ENCODE measurements at regions not wholly inside any gene's neighbourhood (a gene's known extent, or its start where the extent isn't known, plus 50 kb on each side); places are given as distances from the start of the nearest gene placed in this dataset.

DNA sequence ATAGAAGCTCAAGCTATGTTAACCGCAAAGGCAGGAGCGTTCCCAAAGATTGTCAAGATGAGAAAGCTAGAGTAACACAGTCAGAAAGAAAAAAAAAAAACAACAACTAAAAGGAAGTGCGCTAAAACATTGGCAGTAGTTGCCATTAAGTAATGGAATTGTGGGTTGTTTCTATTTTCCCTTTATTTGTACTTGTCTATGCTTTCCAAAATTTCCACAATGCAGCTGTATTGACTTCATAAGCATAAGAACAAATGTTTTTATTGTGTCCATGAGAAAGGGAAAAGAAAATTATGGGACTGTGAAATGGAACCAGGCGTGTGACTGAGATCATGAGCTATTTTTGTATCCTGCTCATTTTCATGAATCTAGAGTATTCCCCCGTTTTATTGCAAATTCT lies 153.4 kb downstream of the TMEM114 start:
- Histone ChIP-seq H3K36me3 (ENCODE audit: control insufficient read depth, insufficient read depth, low read length) (no peaks in the 10 kb centered on the region), H3K4me1 (no peaks in the 10 kb centered on the region), H3K9me3 (no peaks in the 10 kb centered on the region), H3K27me3 (replicated peaks; ENCODE audit: control insufficient read depth, insufficient read depth, low read length) (no peaks in the 10 kb centered on the region), H3K4me3 (ENCODE audit: low read depth, low read length) (no peak overlapping the region)
- TF ChIP-seq, protein P1, sequence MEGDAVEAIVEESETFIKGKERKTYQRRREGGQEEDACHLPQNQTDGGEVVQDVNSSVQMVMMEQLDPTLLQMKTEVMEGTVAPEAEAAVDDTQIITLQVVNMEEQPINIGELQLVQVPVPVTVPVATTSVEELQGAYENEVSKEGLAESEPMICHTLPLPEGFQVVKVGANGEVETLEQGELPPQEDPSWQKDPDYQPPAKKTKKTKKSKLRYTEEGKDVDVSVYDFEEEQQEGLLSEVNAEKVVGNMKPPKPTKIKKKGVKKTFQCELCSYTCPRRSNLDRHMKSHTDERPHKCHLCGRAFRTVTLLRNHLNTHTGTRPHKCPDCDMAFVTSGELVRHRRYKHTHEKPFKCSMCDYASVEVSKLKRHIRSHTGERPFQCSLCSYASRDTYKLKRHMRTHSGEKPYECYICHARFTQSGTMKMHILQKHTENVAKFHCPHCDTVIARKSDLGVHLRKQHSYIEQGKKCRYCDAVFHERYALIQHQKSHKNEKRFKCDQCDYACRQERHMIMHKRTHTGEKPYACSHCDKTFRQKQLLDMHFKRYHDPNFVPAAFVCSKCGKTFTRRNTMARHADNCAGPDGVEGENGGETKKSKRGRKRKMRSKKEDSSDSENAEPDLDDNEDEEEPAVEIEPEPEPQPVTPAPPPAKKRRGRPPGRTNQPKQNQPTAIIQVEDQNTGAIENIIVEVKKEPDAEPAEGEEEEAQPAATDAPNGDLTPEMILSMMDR (IDR thresholded peaks at IDR 0.05; ENCODE audit: insufficient read depth in 1 of 2, low read depth in 1 of 2, low read length in 1 of 2, severe bottlenecking in 1 of 2, unreplicated experiment in 1 of 2), result no peak
- CTCF ChIA-PET, result no interaction called here
- H3K27me3 Mint-ChIP-seq (ENCODE audit: insufficient read depth, unreplicated experiment), result peaks cover 14% of the 10 kb centered on the region
- no TSS peak for BruUV-seq (replicated peaks)
- H3K4me1 Mint-ChIP-seq (ENCODE audit: low read depth, unreplicated experiment), result no peaks in the 10 kb centered on the region
- H3K27ac Mint-ChIP-seq (ENCODE audit: unreplicated experiment), result no peak overlapping the region
- intact Hi-C loops (cut with micrococcal nuclease; ENCODE audit: unreplicated experiment), result no loop called here
- H3K36me3 Mint-ChIP-seq (ENCODE audit: insufficient read depth, unreplicated experiment), result no peaks in the 10 kb centered on the region
- no peak overlapping the region for H3K4me3 Mint-ChIP-seq (ENCODE audit: unreplicated experiment)
- no peak for DNase-seq
- POLR2A ChIA-PET, result no interaction called here
- no peaks in the 10 kb centered on the region for H3K9me3 Mint-ChIP-seq (ENCODE audit: unreplicated experiment)

DNA sequence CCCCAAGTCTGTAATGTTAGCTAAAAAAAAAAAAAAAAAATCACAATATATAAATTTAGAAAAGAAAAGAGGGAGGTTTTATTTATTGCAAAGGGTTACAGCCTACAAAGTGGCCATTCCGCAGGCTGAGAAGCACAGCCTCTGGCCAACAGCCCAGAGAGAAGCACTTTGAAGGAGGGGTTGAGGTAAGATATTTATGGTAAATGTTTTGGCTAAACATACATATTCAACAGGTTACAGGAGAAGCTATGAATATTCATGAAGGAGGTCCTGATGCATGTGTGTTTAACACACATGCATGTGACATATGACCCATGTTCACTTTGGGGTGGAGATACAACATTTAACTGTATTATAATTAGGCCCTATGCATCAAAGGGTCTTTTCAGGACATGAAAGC lies 158.5 kb downstream of the TMEM114 start:
- BruUV-seq (replicated peaks), result no TSS peak
- Mint-ChIP-seq H3K4me3 (ENCODE audit: unreplicated experiment) (no peak overlapping the region), H3K4me1 (ENCODE audit: low read depth, unreplicated experiment) (no peaks in the 10 kb centered on the region), H3K9me3 (ENCODE audit: unreplicated experiment) (no peaks in the 10 kb centered on the region), H3K27ac (ENCODE audit: unreplicated experiment) (no peak overlapping the region), H3K36me3 (ENCODE audit: insufficient read depth, unreplicated experiment) (no peaks in the 10 kb centered on the region), H3K27me3 (ENCODE audit: insufficient read depth, unreplicated experiment) (peaks cover 10% of the 10 kb centered on the region)
- Histone ChIP-seq H3K27me3 (replicated peaks; ENCODE audit: control insufficient read depth, insufficient read depth, low read length) (no peaks in the 10 kb centered on the region), H3K4me1 (no peaks in the 10 kb centered on the region), H3K36me3 (ENCODE audit: control insufficient read depth, insufficient read depth, low read length) (no peaks in the 10 kb centered on the region), H3K4me3 (ENCODE audit: low read depth, low read length) (no peak overlapping the region), H3K9me3 (no peaks in the 10 kb centered on the region)
- CTCF ChIA-PET, result no interaction called here
- intact Hi-C loops (cut with micrococcal nuclease; ENCODE audit: unreplicated experiment), result no loop called here
- TF ChIP-seq, protein P1 (IDR thresholded peaks at IDR 0.05; ENCODE audit: insufficient read depth in 1 of 2, low read depth in 1 of 2, low read length in 1 of 2, severe bottlenecking in 1 of 2, unreplicated experiment in 1 of 2), result no peak
- DNase-seq, result no peak
- POLR2A ChIA-PET, result no interaction called here

DNA sequence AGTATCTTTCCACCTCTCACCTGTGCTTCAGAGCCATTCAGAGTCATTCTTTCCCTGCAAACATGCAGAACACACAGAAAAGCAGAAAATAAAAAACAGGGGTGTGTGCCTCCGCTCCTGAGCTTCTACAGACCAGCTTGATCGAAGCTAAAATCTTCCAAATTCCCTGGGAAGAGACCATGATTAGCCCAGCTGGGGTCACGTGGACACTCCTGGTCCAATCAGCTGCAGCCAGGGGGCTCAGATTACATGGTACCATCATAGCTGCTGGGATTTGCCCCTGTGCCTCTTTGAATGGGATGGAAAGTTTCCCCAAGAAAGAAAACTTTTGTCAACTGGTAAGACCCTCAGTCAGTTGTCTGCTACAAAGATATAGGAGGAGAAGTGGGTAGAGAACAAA lies 159.9 kb downstream of the TMEM114 start:
- Histone ChIP-seq H3K27me3 (replicated peaks; ENCODE audit: control insufficient read depth, insufficient read depth, low read length) (no peaks in the 10 kb centered on the region), H3K4me1 (no peaks in the 10 kb centered on the region), H3K4me3 (ENCODE audit: low read depth, low read length) (no peak overlapping the region), H3K9me3 (no peaks in the 10 kb centered on the region), H3K36me3 (ENCODE audit: control insufficient read depth, insufficient read depth, low read length) (no peaks in the 10 kb centered on the region)
- DNase-seq, result no peak
- Mint-ChIP-seq H3K27ac (ENCODE audit: unreplicated experiment) (no peak overlapping the region), H3K4me3 (ENCODE audit: unreplicated experiment) (no peak overlapping the region), H3K9me3 (ENCODE audit: unreplicated experiment) (no peaks in the 10 kb centered on the region), H3K36me3 (ENCODE audit: insufficient read depth, unreplicated experiment) (no peaks in the 10 kb centered on the region), H3K4me1 (ENCODE audit: low read depth, unreplicated experiment) (no peaks in the 10 kb centered on the region), H3K27me3 (ENCODE audit: insufficient read depth, unreplicated experiment) (peaks cover 10% of the 10 kb centered on the region)
- CTCF ChIA-PET, result no interaction called here
- TF ChIP-seq, protein P1 (IDR thresholded peaks at IDR 0.05; ENCODE audit: insufficient read depth in 1 of 2, low read depth in 1 of 2, low read length in 1 of 2, severe bottlenecking in 1 of 2, unreplicated experiment in 1 of 2), result no peak
- BruUV-seq (replicated peaks), result no TSS peak
- POLR2A ChIA-PET, result no interaction called here
- intact Hi-C loops (cut with micrococcal nuclease; ENCODE audit: unreplicated experiment), result no loop called here

Measured in Caco-2 (cell line).